OCI-LY1 (cell line): ENCODE measurements at regions not wholly inside any gene's neighbourhood (a gene's known extent, or its start where the extent isn't known, plus 50 kb on each side); places are given as distances from the start of the nearest gene placed in this dataset.

Source experiments
- CTCF ChIP-seq: fragments of 200-600 bp; sonication (generic), shearing (Covaris generic); IDR thresholded peaks from 2 replicates; pipeline ENCODE4 v1.5.1; 2017; ENCODE audit warnings: mild to moderate bottlenecking, antibody characterized with exemption, low read length, moderate library complexity, mixed read lengths
- EZH2 ChIP-seq: fragments of 200-600 bp; sonication (generic), shearing (Covaris generic); IDR thresholded peaks from 2 replicates; pipeline ENCODE4 v1.8.0; 2017; ENCODE audit warnings: borderline replicate concordance, mixed run types, mild to moderate bottlenecking, antibody characterized with exemption, low read length, moderate library complexity, mixed read lengths

- no peak for TF ChIP-seq CTCF
- no peak for TF ChIP-seq EZH2
Observed at GRCh38 chr20:20992277-20992676, 113.9 kb downstream of the LINC00237 start.
